ENCODE measurements at regions not wholly inside any gene's neighbourhood (a gene's known extent, or its start where the extent isn't known, plus 50 kb on each side); places are given as distances from the start of the nearest gene placed in this dataset.
A peak's percentile ranks its signal among the peaks of the same experiment; 100 is the strongest.
"Not testable (repeated sequence)": the region's sequence is repeated elsewhere in the genome, so short reads cannot be mapped to it uniquely, and the experiment has no call there.

DNA sequence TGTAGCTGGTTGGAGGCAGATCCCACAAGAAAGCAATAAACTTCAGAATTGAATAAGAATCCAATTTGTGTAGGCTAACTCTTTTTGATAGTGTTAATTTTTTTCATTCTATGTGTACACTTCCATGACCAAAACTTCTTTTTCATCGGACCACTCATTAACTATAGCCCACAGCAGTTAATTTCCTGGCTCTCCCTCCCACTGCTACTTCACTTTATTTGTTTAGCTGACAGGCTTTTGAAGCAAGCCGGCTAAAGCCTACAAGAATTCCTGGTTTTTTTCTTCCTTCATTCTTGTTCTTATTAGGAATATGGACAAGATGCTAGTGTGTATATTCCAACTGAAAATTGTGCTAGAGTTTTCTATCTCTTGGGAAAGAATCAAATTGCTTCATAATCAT, 329.2 kb upstream of the CCNH start:
- H3K9me3 ChIP-seq (replicated peaks; ENCODE audit: control insufficient read depth, low read depth, low read length): no peaks in the 10 kb centered on the region
- no peak overlapping the region for H3K4me3 ChIP-seq (ENCODE audit: low read length)
- no peak overlapping the region for H3K27ac ChIP-seq (ENCODE audit: low read length)
- H3K27me3 ChIP-seq (ENCODE audit: control insufficient read depth, insufficient read depth, low read length): no peaks in the 10 kb centered on the region
- H3K36me3 ChIP-seq (ENCODE audit: control insufficient read depth, insufficient read depth, low read length): no peaks in the 10 kb centered on the region
- WGBS (ENCODE audit: insufficient coverage): 0% methylated on average over 1 of the region's 2 CpGs
- DNase-seq: no peak
- no peaks in the 10 kb centered on the region for H3K4me1 ChIP-seq (ENCODE audit: control insufficient read depth, insufficient read depth, low read length)

GRCh38 chr5:87735923-87736322, 323.2 kb upstream of the CCNH start:
- H3K4me3 ChIP-seq (ENCODE audit: low read length): no peak overlapping the region
- H3K27me3 ChIP-seq (ENCODE audit: control insufficient read depth, insufficient read depth, low read length): no peaks in the 10 kb centered on the region
- H3K27ac ChIP-seq (ENCODE audit: low read length): no peak overlapping the region
- H3K36me3 ChIP-seq (ENCODE audit: control insufficient read depth, insufficient read depth, low read length): no peaks in the 10 kb centered on the region
- no peaks in the 10 kb centered on the region for H3K9me3 ChIP-seq (replicated peaks; ENCODE audit: control insufficient read depth, low read depth, low read length)
- DNase-seq: no peak
- no peaks in the 10 kb centered on the region for H3K4me1 ChIP-seq (ENCODE audit: control insufficient read depth, insufficient read depth, low read length)
- WGBS (ENCODE audit: insufficient coverage): no CpG with 5 or more reads among the region's 1 CpG

- H3K9me3 ChIP-seq (replicated peaks; ENCODE audit: control insufficient read depth, low read depth, low read length): no peaks in the 10 kb centered on the region
- DNase-seq: no peak
- 67% methylated on average over 1 of the region's 3 CpGs for WGBS (ENCODE audit: insufficient coverage)
- H3K4me1 ChIP-seq (ENCODE audit: control insufficient read depth, insufficient read depth, low read length): no peaks in the 10 kb centered on the region
- no peak overlapping the region for H3K4me3 ChIP-seq (ENCODE audit: low read length)
- no peaks in the 10 kb centered on the region for H3K27me3 ChIP-seq (ENCODE audit: control insufficient read depth, insufficient read depth, low read length)
- no peak overlapping the region for H3K27ac ChIP-seq (ENCODE audit: low read length)
- H3K36me3 ChIP-seq (ENCODE audit: control insufficient read depth, insufficient read depth, low read length): no peaks in the 10 kb centered on the region
These were observed 321.2 kb upstream of the CCNH start for GRCh38 chr5:87733897-87734296.

- no peaks in the 10 kb centered on the region for H3K27me3 ChIP-seq (ENCODE audit: control insufficient read depth, insufficient read depth, low read length)
- H3K4me3 ChIP-seq (ENCODE audit: low read length): no peak overlapping the region
- no peaks in the 10 kb centered on the region for H3K4me1 ChIP-seq (ENCODE audit: control insufficient read depth, insufficient read depth, low read length)
- WGBS (ENCODE audit: insufficient coverage): 20% methylated on average over 1 of the region's 7 CpGs
- H3K27ac ChIP-seq (ENCODE audit: low read length): no peak overlapping the region
- H3K9me3 ChIP-seq (replicated peaks; ENCODE audit: control insufficient read depth, low read depth, low read length): no peaks in the 10 kb centered on the region
- no peaks in the 10 kb centered on the region for H3K36me3 ChIP-seq (ENCODE audit: control insufficient read depth, insufficient read depth, low read length)
- no peak for DNase-seq
These were observed 320.4 kb upstream of the CCNH start for GRCh38 chr5:87732875-87733768.

DNA sequence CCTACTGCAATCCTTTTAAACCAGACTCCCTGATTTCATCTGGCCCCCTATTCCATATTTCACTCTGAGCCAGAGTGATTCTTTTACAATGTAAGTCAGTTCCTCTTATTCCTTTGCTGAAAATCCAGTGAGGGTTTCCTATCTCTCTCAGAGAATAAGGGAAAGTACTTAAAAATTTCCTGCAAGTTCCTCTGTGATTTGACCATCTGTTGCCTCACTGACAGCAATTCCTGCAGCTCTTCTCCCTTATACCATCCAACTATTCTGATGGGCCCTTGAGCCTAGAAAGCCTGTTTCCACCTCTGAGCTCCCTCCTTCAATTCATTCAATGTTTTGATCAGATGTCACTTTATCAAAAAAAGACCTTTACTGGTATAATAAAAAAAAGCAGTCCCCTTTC, 317.1 kb upstream of the CCNH start:
- Histone ChIP-seq H3K4me1 (ENCODE audit: control insufficient read depth, insufficient read depth, low read length) (no peaks in the 10 kb centered on the region), H3K9me3 (replicated peaks; ENCODE audit: control insufficient read depth, low read depth, low read length) (no peaks in the 10 kb centered on the region), H3K27ac (ENCODE audit: low read length) (no peak overlapping the region), H3K4me3 (ENCODE audit: low read length) (no peak overlapping the region), H3K27me3 (ENCODE audit: control insufficient read depth, insufficient read depth, low read length) (no peaks in the 10 kb centered on the region), H3K36me3 (ENCODE audit: control insufficient read depth, insufficient read depth, low read length) (no peaks in the 10 kb centered on the region)
- no peak for DNase-seq

GRCh38 chr5:87722286-87722685, 309.6 kb upstream of the CCNH start:
- Histone ChIP-seq H3K27ac (ENCODE audit: low read length) (no peak overlapping the region), H3K27me3 (ENCODE audit: control insufficient read depth, insufficient read depth, low read length) (no peaks in the 10 kb centered on the region), H3K4me3 (ENCODE audit: low read length) (no peak overlapping the region), H3K36me3 (ENCODE audit: control insufficient read depth, insufficient read depth, low read length) (no peaks in the 10 kb centered on the region), H3K9me3 (replicated peaks; ENCODE audit: control insufficient read depth, low read depth, low read length) (peaks cover 3% of the 10 kb centered on the region), H3K4me1 (ENCODE audit: control insufficient read depth, insufficient read depth, low read length) (no peaks in the 10 kb centered on the region)
- DNase-seq: no peak
- WGBS (ENCODE audit: insufficient coverage): 66% methylated on average over 3 of the region's 3 CpGs

DNA sequence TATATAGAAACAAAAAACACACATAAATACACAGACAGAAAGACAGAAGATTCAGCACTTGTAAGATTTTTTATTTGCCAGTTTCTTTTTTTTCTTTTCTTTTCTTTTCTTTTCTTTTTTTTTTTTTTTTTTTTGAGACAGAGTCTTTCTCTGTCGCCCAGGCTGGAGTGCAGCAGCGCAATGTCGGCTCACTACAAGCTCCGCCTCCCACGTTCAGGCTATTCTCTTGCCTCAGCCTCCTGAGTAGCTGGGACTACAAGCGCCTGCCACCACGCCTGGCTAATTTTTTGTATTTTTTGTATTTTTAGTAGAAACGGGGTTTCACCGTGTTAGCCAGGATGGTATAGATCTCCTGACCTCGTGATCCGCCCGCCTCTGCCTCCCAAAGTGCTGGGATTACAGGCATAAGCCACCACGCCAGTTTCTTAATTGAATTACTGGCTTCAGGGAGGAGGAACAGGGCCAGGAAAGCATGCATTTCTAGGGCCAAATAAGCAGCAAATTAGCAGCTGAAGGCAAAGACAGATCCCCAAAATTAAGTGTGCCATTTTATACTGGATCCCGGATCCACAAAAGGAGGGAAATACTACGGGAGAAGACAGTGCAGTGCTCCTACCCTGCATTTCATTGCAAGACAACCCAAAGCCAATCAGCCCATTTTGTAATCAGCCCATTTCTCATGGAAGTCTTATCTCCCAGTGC, 305.6 kb upstream of the CCNH start:
- H3K27ac ChIP-seq (ENCODE audit: low read length); H3K36me3 ChIP-seq (ENCODE audit: control insufficient read depth, insufficient read depth, low read length); H3K4me3 ChIP-seq (ENCODE audit: low read length); H3K9me3 ChIP-seq (replicated peaks; ENCODE audit: control insufficient read depth, low read depth, low read length); H3K27me3 ChIP-seq (ENCODE audit: control insufficient read depth, insufficient read depth, low read length); DNase-seq; H3K4me1 ChIP-seq (ENCODE audit: control insufficient read depth, insufficient read depth, low read length): not testable (repeated sequence)
- 79% methylated on average over 8 of the region's 15 CpGs for WGBS (ENCODE audit: insufficient coverage)

DNA sequence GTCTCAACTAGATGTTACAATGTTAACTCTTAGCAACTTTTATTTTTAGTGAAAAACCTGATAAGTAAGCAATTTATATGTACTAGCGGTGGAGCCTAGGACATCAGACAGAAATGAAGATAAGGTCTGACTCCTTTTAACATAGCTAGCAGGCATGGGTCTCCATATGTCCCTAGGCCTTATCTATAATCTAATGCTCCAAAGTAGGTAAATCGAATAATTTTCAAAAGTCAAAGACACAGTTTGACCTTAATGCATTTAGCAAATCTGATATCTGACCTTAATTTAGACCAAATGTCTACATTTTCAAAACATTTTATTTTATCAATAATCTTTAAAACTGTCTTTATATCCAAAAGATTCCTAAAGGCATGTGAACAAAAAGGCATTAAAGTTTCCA, 305.0 kb upstream of the CCNH start:
- H3K27me3 ChIP-seq (ENCODE audit: control insufficient read depth, insufficient read depth, low read length): no peaks in the 10 kb centered on the region
- 100% methylated on average over 1 of the region's 2 CpGs for WGBS (ENCODE audit: insufficient coverage)
- no peak overlapping the region for H3K27ac ChIP-seq (ENCODE audit: low read length)
- H3K9me3 ChIP-seq (replicated peaks; ENCODE audit: control insufficient read depth, low read depth, low read length): peaks cover 3% of the 10 kb centered on the region
- no peak for DNase-seq
- H3K36me3 ChIP-seq (ENCODE audit: control insufficient read depth, insufficient read depth, low read length): no peaks in the 10 kb centered on the region
- no peak overlapping the region for H3K4me3 ChIP-seq (ENCODE audit: low read length)
- H3K4me1 ChIP-seq (ENCODE audit: control insufficient read depth, insufficient read depth, low read length): no peaks in the 10 kb centered on the region

- H3K36me3 ChIP-seq (ENCODE audit: control insufficient read depth, insufficient read depth, low read length): no peaks in the 10 kb centered on the region
- no peak overlapping the region for H3K4me3 ChIP-seq (ENCODE audit: low read length)
- DNase-seq: peak; percentile 7
- no peak overlapping the region for H3K27ac ChIP-seq (ENCODE audit: low read length)
- 38% methylated on average over 1 of the region's 1 CpG for WGBS (ENCODE audit: insufficient coverage)
- no peaks in the 10 kb centered on the region for H3K4me1 ChIP-seq (ENCODE audit: control insufficient read depth, insufficient read depth, low read length)
- H3K9me3 ChIP-seq (replicated peaks; ENCODE audit: control insufficient read depth, low read depth, low read length): peaks cover 7% of the 10 kb centered on the region
- H3K27me3 ChIP-seq (ENCODE audit: control insufficient read depth, insufficient read depth, low read length): no peaks in the 10 kb centered on the region
These were observed 293.1 kb upstream of the CCNH start for GRCh38 chr5:87705876-87706275.

DNA sequence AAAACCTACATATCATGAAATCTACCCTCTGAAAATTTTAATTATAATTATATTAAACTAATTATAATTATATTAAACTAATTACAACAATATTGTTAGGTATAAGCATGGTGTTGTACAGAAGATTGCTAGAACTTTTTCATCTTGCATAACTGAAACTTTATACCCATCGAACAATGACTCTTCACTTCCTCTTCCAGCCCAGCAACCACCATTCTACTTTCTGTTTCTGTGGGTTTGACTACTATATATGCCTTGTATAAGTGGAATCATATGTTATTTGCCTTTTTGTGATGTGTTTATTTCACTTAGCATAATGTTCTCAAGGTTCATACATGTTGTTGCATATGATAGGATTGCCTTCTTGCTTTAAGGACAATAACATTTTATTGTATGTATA, 274.2 kb upstream of the CCNH start:
- H3K27ac ChIP-seq (ENCODE audit: low read length): no peak overlapping the region
- DNase-seq: no peak
- no peaks in the 10 kb centered on the region for H3K27me3 ChIP-seq (ENCODE audit: control insufficient read depth, insufficient read depth, low read length)
- H3K4me1 ChIP-seq (ENCODE audit: control insufficient read depth, insufficient read depth, low read length): no peaks in the 10 kb centered on the region
- H3K4me3 ChIP-seq (ENCODE audit: low read length): no peak overlapping the region
- H3K9me3 ChIP-seq (replicated peaks; ENCODE audit: control insufficient read depth, low read depth, low read length): peaks cover 2% of the 10 kb centered on the region
- no peaks in the 10 kb centered on the region for H3K36me3 ChIP-seq (ENCODE audit: control insufficient read depth, insufficient read depth, low read length)
- no CpG with 5 or more reads among the region's 1 CpG for WGBS (ENCODE audit: insufficient coverage)

Measured in muscle of leg (tissue), 3 donors.